BJ (cell line): ENCODE measurements at regions not wholly inside any gene's neighbourhood (a gene's known extent, or its start where the extent isn't known, plus 50 kb on each side); places are given as distances from the start of the nearest gene placed in this dataset.

ENCODE experiments used
- CTCF ChIA-PET: fragments of 350-600 bp; formaldehyde crosslinking; extraction: SDS; loops from one replicate; lab custom pipeline; 2021; ENCODE audit warnings: antibody characterized with exemption, inconsistent platforms; lab: Yijun Ruan, JAX
- POLR2A ChIA-PET: fragments of 300-600 bp; sonication (Branson Sonifier 250); formaldehyde crosslinking; extraction: SDS; loops from one replicate; lab custom pipeline; 2021; ENCODE audit warnings: antibody characterized with exemption; lab: Charles Lee
- DNase-seq: peaks from one replicate; pipeline ENCODE4 v3.0.0-alpha.2; 2011; ENCODE audit warnings: low read depth
- H3K27me3 ChIP-seq: 2 replicates; pipeline ENCODE4 v1.6.0; 2011; ENCODE audit warnings: low read length; ENCODE audit not compliant: control insufficient read depth, insufficient read depth
- H3K36me3 ChIP-seq: 2 replicates; pipeline ENCODE4 v1.5.1; 2011; ENCODE audit warnings: low read length; ENCODE audit not compliant: control insufficient read depth, insufficient read depth
- H3K4me3 ChIP-seq: 2 replicates; pipeline ENCODE4 v1.5.1; 2011; ENCODE audit warnings: low read depth, mild to moderate bottlenecking, control low read depth, low read length
- TF ChIP-seq, protein P1 (sequence below): IDR thresholded peaks from 2 replicates; pipeline ENCODE4 v1.5.1; 2011; ENCODE audit warnings: low read depth, mild to moderate bottlenecking, control low read depth, inconsistent platforms, low read length, moderate library complexity; ENCODE audit not compliant: insufficient read depth

DNA sequence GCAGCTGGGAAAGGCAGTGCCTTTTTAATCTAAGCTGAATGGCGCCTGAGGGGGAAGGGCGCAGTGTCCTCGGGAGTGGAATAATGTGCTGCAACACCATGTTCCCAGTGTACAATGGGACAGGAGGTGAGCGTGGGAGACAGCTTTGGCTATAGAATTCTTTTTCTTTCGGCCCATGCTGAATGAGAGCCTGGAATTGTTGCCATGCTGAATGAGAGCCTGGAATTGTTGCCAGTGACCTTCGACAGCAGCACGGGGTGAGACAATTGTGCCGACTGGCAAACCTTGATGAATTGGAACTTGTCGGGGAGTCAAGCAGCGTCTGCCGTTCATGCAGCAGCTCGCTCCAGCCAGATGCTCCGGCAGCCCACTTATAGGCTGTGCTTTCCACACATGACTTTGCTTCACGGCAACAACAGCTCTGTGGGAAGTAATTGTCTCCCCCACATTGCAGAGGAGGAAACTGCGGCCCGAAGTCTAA, 141.4 kb upstream of the E2F8 start:
- H3K4me3 ChIP-seq: no peak overlapping the region
- CTCF ChIA-PET: interaction anchor here (1.2 to 1.6 kb wide), 3 partner anchors 11 to 172 kb away, joined by 3 to 7 read pairs (median 5); no protein-coding TSS in a partner anchor
- TF ChIP-seq, protein P1, sequence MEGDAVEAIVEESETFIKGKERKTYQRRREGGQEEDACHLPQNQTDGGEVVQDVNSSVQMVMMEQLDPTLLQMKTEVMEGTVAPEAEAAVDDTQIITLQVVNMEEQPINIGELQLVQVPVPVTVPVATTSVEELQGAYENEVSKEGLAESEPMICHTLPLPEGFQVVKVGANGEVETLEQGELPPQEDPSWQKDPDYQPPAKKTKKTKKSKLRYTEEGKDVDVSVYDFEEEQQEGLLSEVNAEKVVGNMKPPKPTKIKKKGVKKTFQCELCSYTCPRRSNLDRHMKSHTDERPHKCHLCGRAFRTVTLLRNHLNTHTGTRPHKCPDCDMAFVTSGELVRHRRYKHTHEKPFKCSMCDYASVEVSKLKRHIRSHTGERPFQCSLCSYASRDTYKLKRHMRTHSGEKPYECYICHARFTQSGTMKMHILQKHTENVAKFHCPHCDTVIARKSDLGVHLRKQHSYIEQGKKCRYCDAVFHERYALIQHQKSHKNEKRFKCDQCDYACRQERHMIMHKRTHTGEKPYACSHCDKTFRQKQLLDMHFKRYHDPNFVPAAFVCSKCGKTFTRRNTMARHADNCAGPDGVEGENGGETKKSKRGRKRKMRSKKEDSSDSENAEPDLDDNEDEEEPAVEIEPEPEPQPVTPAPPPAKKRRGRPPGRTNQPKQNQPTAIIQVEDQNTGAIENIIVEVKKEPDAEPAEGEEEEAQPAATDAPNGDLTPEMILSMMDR: no peak
- no peak for DNase-seq
- H3K36me3 ChIP-seq: no peaks in the 10 kb centered on the region
- POLR2A ChIA-PET: no interaction called here
- H3K27me3 ChIP-seq: peaks cover under 1% of the 10 kb centered on the region; the same call in 1 of the 2 replicates

DNA sequence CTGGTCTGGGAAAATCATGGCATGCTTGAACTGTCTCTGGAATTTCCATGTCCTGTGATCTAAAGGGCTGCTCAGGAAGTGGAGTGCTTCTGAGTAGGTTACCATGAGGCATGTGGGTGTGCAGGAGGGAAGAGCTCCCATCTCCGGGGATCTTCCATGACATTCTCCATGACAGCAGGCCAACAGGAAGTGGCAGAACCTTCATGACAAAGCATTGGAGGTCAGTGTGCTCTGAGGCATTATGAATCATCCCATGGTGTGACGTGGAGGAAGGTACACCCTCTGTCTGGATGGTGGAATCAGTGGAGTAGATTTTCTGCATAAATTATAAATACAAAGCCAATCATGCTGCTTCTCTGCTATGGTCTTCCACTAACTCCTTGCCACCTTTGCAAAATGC, 139.6 kb upstream of the E2F8 start:
- no peak overlapping the region for H3K4me3 ChIP-seq
- peak; percentile 63 for DNase-seq
- POLR2A ChIA-PET: no interaction called here
- H3K36me3 ChIP-seq: no peaks in the 10 kb centered on the region
- no peaks in the 10 kb centered on the region for H3K27me3 ChIP-seq
- CTCF ChIA-PET: interaction anchor here (1.2 to 1.8 kb wide), 2 partner anchors 15 to 51 kb away, joined by 3 to 5 read pairs; no protein-coding TSS in a partner anchor
- TF ChIP-seq, protein P1: no peak

DNA sequence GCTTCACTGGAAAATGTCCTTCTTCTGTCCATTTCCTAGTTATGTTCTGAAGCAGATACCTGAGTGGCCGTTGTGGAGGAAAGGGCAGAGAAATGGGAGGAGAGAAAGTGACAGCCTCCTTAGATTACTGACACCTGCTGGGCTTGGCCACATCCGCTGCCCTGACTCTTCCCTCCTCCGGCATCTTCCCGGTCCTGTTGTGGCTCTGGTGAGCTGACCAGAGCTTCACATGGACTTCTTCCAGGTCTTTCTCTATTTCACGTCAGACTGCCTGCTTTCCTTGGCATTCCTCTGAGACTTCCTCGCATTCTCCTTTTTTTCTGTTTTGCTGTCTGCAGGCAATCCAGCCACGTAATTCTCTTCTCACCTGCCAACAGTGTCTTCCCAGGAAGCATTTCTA, 138.7 kb upstream of the E2F8 start:
- TF ChIP-seq, protein P1: no peak
- no peak for DNase-seq
- CTCF ChIA-PET: interaction anchor here (1.8 kb wide), 1 partner anchor 52 kb away, joined by 5 read pairs; no protein-coding TSS in a partner anchor
- no peaks in the 10 kb centered on the region for H3K27me3 ChIP-seq
- H3K4me3 ChIP-seq: no peak overlapping the region
- POLR2A ChIA-PET: no interaction called here
- no peaks in the 10 kb centered on the region for H3K36me3 ChIP-seq

DNA sequence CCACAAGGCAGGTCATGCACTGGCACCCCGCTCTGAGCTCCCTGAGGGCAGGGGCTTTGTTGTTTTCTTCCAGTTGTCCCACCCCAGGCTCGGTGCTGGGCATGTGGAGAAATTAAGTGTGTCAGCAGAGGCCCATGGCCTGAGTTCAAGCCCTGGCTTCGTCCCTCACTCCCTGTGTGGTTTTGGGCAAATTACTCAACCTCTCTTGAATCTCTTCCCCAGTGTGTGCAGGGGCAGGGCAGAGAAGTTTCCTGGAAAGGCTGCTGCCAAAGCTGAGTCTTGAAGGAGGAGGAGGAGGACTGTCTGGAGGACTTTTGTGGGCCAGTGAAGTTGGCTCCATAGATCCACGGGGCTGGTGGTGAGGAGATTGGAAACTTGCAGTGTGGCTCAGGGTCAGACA, 138.1 kb upstream of the E2F8 start:
- no peaks in the 10 kb centered on the region for H3K27me3 ChIP-seq
- CTCF ChIA-PET: no interaction called here
- DNase-seq: no peak
- H3K4me3 ChIP-seq: no peak overlapping the region
- no peaks in the 10 kb centered on the region for H3K36me3 ChIP-seq
- TF ChIP-seq, protein P1: no peak
- POLR2A ChIA-PET: no interaction called here

DNA sequence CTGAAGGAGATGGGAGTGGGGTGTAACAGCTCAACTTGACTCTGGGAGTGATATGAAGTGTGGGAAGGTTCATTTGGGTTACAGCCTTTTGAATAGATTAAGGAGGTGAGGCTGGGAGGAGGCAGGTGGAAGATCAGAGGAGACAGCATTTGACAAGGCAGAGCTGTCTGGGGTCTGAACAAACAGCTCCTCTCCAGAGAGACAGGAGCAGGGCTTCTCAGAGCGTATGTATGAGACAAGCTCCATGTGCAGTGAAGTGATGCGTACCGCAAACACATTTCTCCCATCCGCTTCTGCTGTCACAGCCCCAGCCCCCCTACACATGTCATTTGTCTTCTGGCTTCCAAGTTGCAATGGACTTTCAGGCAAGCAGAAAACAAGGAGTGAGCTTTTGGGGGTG, 137.1 kb upstream of the E2F8 start:
- H3K36me3 ChIP-seq: no peaks in the 10 kb centered on the region
- H3K27me3 ChIP-seq: no peaks in the 10 kb centered on the region
- no peak overlapping the region for H3K4me3 ChIP-seq
- TF ChIP-seq, protein P1: no peak
- DNase-seq: no peak
- ChIA-PET CTCF (no interaction called here), POLR2A (no interaction called here)
